H1 (cell line): ENCODE measurements at regions not wholly inside any gene's neighbourhood (a gene's known extent, or its start where the extent isn't known, plus 50 kb on each side); places are given as distances from the start of the nearest gene placed in this dataset.

Source experiments
- CTCF ChIA-PET: fragments of 300-600 bp; sonication (Branson Sonifier 250); formaldehyde crosslinking; loops from one replicate; lab custom pipeline; 2021; ENCODE audit not compliant: partially characterized antibody; lab: Charles Lee
- POLR2A ChIA-PET: fragments of 300-600 bp; sonication (Branson Sonifier 250); formaldehyde crosslinking; loops from one replicate; lab custom pipeline; 2021; ENCODE audit warnings: inconsistent platforms; ENCODE audit not compliant: partially characterized antibody; lab: Charles Lee
- DNase-seq, 2 experiments: peaks; one replicate each; pipeline versions ENCODE4 v3.0.0 to v3.0.0-alpha.2; 2010 to 2022; ENCODE audit warnings: low spot score in 2 of 2, low read depth in 1 of 2, mixed read lengths in 1 of 2
- FAIRE-seq: peaks from 2 replicates; lab custom pipeline; 2011; peaks lifted over from hg19 to GRCh38; lab: Jason Lieb, UNC
- H2AFZ ChIP-seq: 2 replicates; pipeline ENCODE4 v1.8.1; 2012; ENCODE audit warnings: low read length, inconsistent platforms
- H2AK5ac ChIP-seq: 2 replicates; pipeline ENCODE4 v1.6.1; 2013; ENCODE audit warnings: low read depth, low read length
- H2BK120ac ChIP-seq: replicated peaks from 2 replicates; pipeline ENCODE3; 2013; ENCODE audit warnings: low read depth, low read length, inconsistent platforms
- H2BK12ac ChIP-seq: 2 replicates; pipeline ENCODE4 v1.6.1; 2013; ENCODE audit warnings: low read depth, low read length
- H2BK15ac ChIP-seq: 2 replicates; pipeline ENCODE4 v1.6.1; 2013; ENCODE audit warnings: low read length
- H2BK20ac ChIP-seq: 2 replicates; pipeline ENCODE4 v1.6.1; 2013; ENCODE audit warnings: low read length
- H2BK5ac ChIP-seq: 2 replicates; pipeline ENCODE4 v1.6.1; 2013; ENCODE audit warnings: low read depth, low read length
- H3K14ac ChIP-seq: 2 replicates; pipeline ENCODE4 v1.6.1; 2013; ENCODE audit warnings: inconsistent platforms; ENCODE audit not compliant: insufficient read length
- H3K18ac ChIP-seq: 2 replicates; pipeline ENCODE4 v1.6.1; 2013; ENCODE audit warnings: low read length; ENCODE audit errors: extremely low read depth
- H3K23ac ChIP-seq: 2 replicates; pipeline ENCODE4 v1.6.1; 2013; ENCODE audit warnings: inconsistent platforms; ENCODE audit not compliant: insufficient read length
- H3K23me2 ChIP-seq: 2 replicates; pipeline ENCODE4 v1.6.1; 2013; ENCODE audit warnings: low read depth, low read length
- H3K27ac ChIP-seq: 2 replicates; pipeline ENCODE4 v1.6.1; 2011; ENCODE audit warnings: low read depth, low read length, inconsistent platforms
- H3K27me3 ChIP-seq, 4 experiments: replicated peaks in 1 of 4; 1 replicate in 1 of 4; 2 replicates in 3 of 4; pipeline versions ENCODE4 v1.6.1 to v1.8.1; 2011 to 2013; ENCODE audit warnings: low read length in 3 of 4, mild to moderate bottlenecking in 3 of 4, inconsistent platforms in 2 of 4, mixed read lengths in 2 of 4, moderate library complexity in 1 of 4; ENCODE audit not compliant: control insufficient read depth in 3 of 4, insufficient read depth in 3 of 4; ENCODE audit errors: extremely low read depth in 1 of 4
- H3K36me3 ChIP-seq, 4 experiments: 2 replicates each; pipeline versions ENCODE4 v1.6.1 to v1.8.1; 2011 to 2013; ENCODE audit warnings: mild to moderate bottlenecking in 4 of 4, low read length in 3 of 4, moderate library complexity in 2 of 4, control low read depth in 1 of 4, inconsistent platforms in 1 of 4; ENCODE audit not compliant: insufficient read depth in 4 of 4, control insufficient read depth in 2 of 4
- H3K4ac ChIP-seq: replicated peaks from 2 replicates; pipeline ENCODE3; 2013; ENCODE audit warnings: low read length, low read depth, mixed read lengths, inconsistent platforms; ENCODE audit not compliant: insufficient read length
- H3K4me1 ChIP-seq, 4 experiments: replicated peaks in 1 of 4; 1 replicate in 1 of 4; 2 replicates in 3 of 4; pipeline versions ENCODE4 v1.6.1 to v1.8.1; 2011 to 2013; ENCODE audit warnings: low read length in 3 of 4, inconsistent platforms in 2 of 4, mixed read lengths in 1 of 4; ENCODE audit not compliant: insufficient read depth in 4 of 4, control insufficient read depth in 3 of 4
- H3K4me2 ChIP-seq, 2 experiments: 2 replicates each; pipeline versions ENCODE4 v1.6.1 to v1.8.1; 2011 to 2013; ENCODE audit warnings: low read depth in 2 of 2, low read length in 2 of 2, control low read depth in 1 of 2, inconsistent platforms in 1 of 2, mild to moderate bottlenecking in 1 of 2; ENCODE audit not compliant: insufficient read depth in 1 of 2
- H3K4me3 ChIP-seq, 4 experiments: fragments of 200-600, 300-600 bp in 1 of 4; sonication (generic), shearing (Covaris generic), sonication (Bioruptor Twin) in 1 of 4; 2 replicates each; pipeline versions ENCODE4 v1.5.1 to v1.8.1; 2011 to 2016; ENCODE audit warnings: low read length in 4 of 4, low read depth in 3 of 4, control low read depth in 2 of 4, inconsistent platforms in 2 of 4, mild to moderate bottlenecking in 2 of 4, mixed read lengths in 1 of 4, moderate library complexity in 1 of 4; ENCODE audit not compliant: insufficient read depth in 2 of 4; ENCODE audit errors: extremely low read depth in 1 of 4
- H3K56ac ChIP-seq: replicated peaks from 2 replicates; pipeline ENCODE3; 2013; ENCODE audit warnings: low read depth, mild to moderate bottlenecking, mixed read lengths, low read length, inconsistent platforms; ENCODE audit not compliant: insufficient read length
- H3K79me1 ChIP-seq: 2 replicates; pipeline ENCODE4 v1.6.1; 2013; ENCODE audit warnings: low read depth, low read length, control low read depth
- H3K79me2 ChIP-seq, 2 experiments: 2 replicates each; pipeline versions ENCODE4 v1.6.1 to v1.8.1; 2012 to 2013; ENCODE audit warnings: low read length in 2 of 2, mild to moderate bottlenecking in 2 of 2, inconsistent platforms in 1 of 2; ENCODE audit not compliant: insufficient read depth in 2 of 2, control insufficient read depth in 1 of 2
- H3K9ac ChIP-seq, 4 experiments: replicated peaks in 1 of 4; 1 replicate in 1 of 4; 2 replicates in 3 of 4; pipeline versions ENCODE4 v1.6.1 to v1.8.1; 2011 to 2013; ENCODE audit warnings: low read depth in 3 of 4, low read length in 3 of 4, control low read depth in 2 of 4, mild to moderate bottlenecking in 2 of 4, moderate library complexity in 2 of 4, inconsistent platforms in 1 of 4; ENCODE audit errors: extremely low read depth in 1 of 4
- H3K9me3 ChIP-seq, 2 experiments: 2 replicates each; pipeline versions ENCODE4 v1.6.1 to v1.8.1; 2012 to 2013; ENCODE audit warnings: mild to moderate bottlenecking in 2 of 2, moderate library complexity in 2 of 2, control low read depth in 1 of 2, inconsistent platforms in 1 of 2, low read depth in 1 of 2, low read length in 1 of 2, mixed read lengths in 1 of 2; ENCODE audit not compliant: insufficient read depth in 2 of 2
- H4K20me1 ChIP-seq, 2 experiments: replicated peaks in 1 of 2; 2 replicates each; pipeline versions ENCODE3 to v1.8.1; 2011 to 2013; ENCODE audit warnings: inconsistent platforms in 2 of 2, low read length in 2 of 2, mild to moderate bottlenecking in 1 of 2; ENCODE audit not compliant: insufficient read depth in 2 of 2, control insufficient read depth in 1 of 2
- H4K5ac ChIP-seq: 2 replicates; pipeline ENCODE4 v1.6.1; 2013; ENCODE audit warnings: low read length, low read depth, mixed read lengths, inconsistent platforms; ENCODE audit not compliant: insufficient read length
- H4K8ac ChIP-seq: 2 replicates; pipeline ENCODE4 v1.8.0; 2013; ENCODE audit warnings: mild to moderate bottlenecking, moderate library complexity, low read length, inconsistent platforms; ENCODE audit not compliant: insufficient read depth; ENCODE audit errors: extremely low read depth
- H4K91ac ChIP-seq: replicated peaks from 2 replicates; pipeline ENCODE3; 2013; ENCODE audit warnings: low read length, mixed read lengths, inconsistent platforms; ENCODE audit not compliant: insufficient read length
- ASH2L ChIP-seq: fragments of 200-600, 300-600 bp; sonication (generic); IDR thresholded peaks from one replicate; pipeline ENCODE4 v1.7.1; 2017; ENCODE audit warnings: low read length
- ATF2 ChIP-seq: IDR thresholded peaks from 2 replicates; pipeline ENCODE4 v1.6.1; 2012; ENCODE audit warnings: low read length, inconsistent platforms
- BCL11A ChIP-seq, 2 experiments: IDR thresholded peaks; one replicate each; pipeline ENCODE4 v1.6.1; 2011; ENCODE audit warnings: low read depth in 2 of 2, low read length in 2 of 2, mild to moderate bottlenecking in 2 of 2
- EP300 ChIP-seq, 2 experiments: IDR thresholded peaks; 1 replicate in 1 of 2; 2 replicates in 1 of 2; pipeline ENCODE4 v1.6.1; 2011 to 2012; ENCODE audit warnings: low read depth in 2 of 2, low read length in 2 of 2, mild to moderate bottlenecking in 2 of 2, borderline replicate concordance in 1 of 2, inconsistent platforms in 1 of 2, moderate library complexity in 1 of 2
- FOSL1 ChIP-seq: IDR thresholded peaks from 2 replicates; pipeline ENCODE4 v1.6.1; 2011; ENCODE audit warnings: mild to moderate bottlenecking, low read depth, low read length, moderate library complexity; ENCODE audit not compliant: insufficient read depth
- GABPA ChIP-seq: IDR thresholded peaks from 2 replicates; pipeline ENCODE4 v1.6.1; 2011; ENCODE audit warnings: mild to moderate bottlenecking, low read length, moderate library complexity, borderline replicate concordance; ENCODE audit not compliant: insufficient read depth
- GTF2F1 ChIP-seq: IDR thresholded peaks from 2 replicates; pipeline ENCODE4 v1.6.1; 2012; ENCODE audit warnings: low read depth, low read length, improper control_type of control experiment, borderline replicate concordance
- MAX ChIP-seq: IDR thresholded peaks from 2 replicates; pipeline ENCODE4 v1.6.1; 2012; ENCODE audit warnings: inconsistent platforms
- POLR2AphosphoS5 ChIP-seq: IDR thresholded peaks from 2 replicates; pipeline ENCODE4 v1.6.1; 2011; ENCODE audit warnings: low read depth, low read length
- RFX5 ChIP-seq: IDR thresholded peaks from 2 replicates; pipeline ENCODE4 v1.6.1; 2011; ENCODE audit warnings: low read depth, low read length, improper control_type of control experiment, borderline replicate concordance
- SIN3A ChIP-seq, 2 experiments: IDR thresholded peaks in 1 of 2; conservative IDR thresholded peaks in 1 of 2; 2 replicates each; pipeline ENCODE4 v1.6.1; 2011 to 2012; ENCODE audit warnings: low read length in 2 of 2, improper control_type of control experiment in 1 of 2, low read depth in 1 of 2, mild to moderate bottlenecking in 1 of 2
- TAF7 ChIP-seq: optimal IDR thresholded peaks from 2 replicates; pipeline ENCODE3; 2011; ENCODE audit warnings: low read depth, mild to moderate bottlenecking, inconsistent platforms, low read length, moderate library complexity, borderline replicate concordance
- TCF12 ChIP-seq: IDR thresholded peaks from 2 replicates; pipeline ENCODE4 v1.6.1; 2011; ENCODE audit warnings: low read depth, mild to moderate bottlenecking, low read length
- WGBS, 2 experiments: shearing (Covaris generic) in 1 of 2; methylation state at CpG; one replicate each; pipeline versions ENCODE4 v1.1.6 to v1.1.7; 2013 to 2015; ENCODE audit warnings: low lambda C conversion rate in 2 of 2, mixed read lengths in 2 of 2, inconsistent platforms in 1 of 2, low coverage in 1 of 2, missing lambda C conversion rate in 1 of 2; ENCODE audit not compliant: insufficient replicate concordance in 2 of 2, insufficient coverage in 1 of 2, insufficient read length in 1 of 2; ENCODE audit errors: extremely low coverage in 1 of 2, missing lambda C conversion rate in 1 of 2; 5-methylcytosine and 5-hydroxymethylcytosine counted together

- CTCF ChIA-PET: no interaction called here
- TF ChIP-seq GABPA: no peak
- no peak for TF ChIP-seq RFX5
- TF ChIP-seq EP300 (IDR thresholded peaks at IDR 0.05; ENCODE audit: borderline replicate concordance in 1 of 2, low read depth in 2 of 2, low read length in 2 of 2): no peak
- no peak for TF ChIP-seq TCF12
- no peak for TF ChIP-seq POLR2AphosphoS5
- TF ChIP-seq ASH2L: no peak
- TF ChIP-seq SIN3A (conservative IDR thresholded peaks at IDR 0.05 in 1 of 2, IDR thresholded peaks at IDR 0.05 in 1 of 2; ENCODE audit: low read depth in 1 of 2, low read length in 2 of 2): no peak
- no peak for TF ChIP-seq MAX
- TF ChIP-seq BCL11A (IDR thresholded peaks at IDR 0.05; ENCODE audit: low read depth in 2 of 2, low read length in 2 of 2): no peak
- TF ChIP-seq ATF2: no peak
- no peak for TF ChIP-seq FOSL1
- TF ChIP-seq GTF2F1: no peak
- TF ChIP-seq TAF7: no peak
Measured at GRCh38 chr17:63306855-63307254, 139.3 kb downstream of the CYB561 start.

More at GRCh38 chr17:63306855-63307254, 139.3 kb downstream of the CYB561 start:
- Histone ChIP-seq H2AFZ (no peak overlapping the region), H3K79me1 (no peaks in the 10 kb centered on the region), H3K27me3 (no peaks in the 10 kb centered on the region), H3K56ac (no peak overlapping the region), H3K14ac (no peak overlapping the region), H3K4me3 (no peak overlapping the region), H2BK5ac (no peak overlapping the region), H4K91ac (no peak overlapping the region), H3K4me1 (no peaks in the 10 kb centered on the region), H3K4ac (no peak overlapping the region), H3K23me2 (no peaks in the 10 kb centered on the region), H2AK5ac (no peak overlapping the region), H3K18ac (no peak overlapping the region), H4K8ac (no peak overlapping the region), H2BK20ac (no peak overlapping the region), H2BK12ac (no peak overlapping the region), H3K79me2 (no peaks in the 10 kb centered on the region), H4K5ac (no peak overlapping the region), H3K36me3 (no peaks in the 10 kb centered on the region), H3K23ac (no peak overlapping the region), H4K20me1 (no peaks in the 10 kb centered on the region), H3K4me2 (no peak overlapping the region), H2BK15ac (no peak overlapping the region), H2BK120ac (no peak overlapping the region), H3K9ac (no peak overlapping the region), H3K27ac (no peak overlapping the region), H3K9me3 (no peaks in the 10 kb centered on the region; a peak in 1 of 4 replicates)
- WGBS, 2 experiments: 92% methylated on average over 3 of the region's 3 CpGs; no CpG with 5 or more reads in 1 of the 2 experiments
- POLR2A ChIA-PET: no interaction called here
- DNase-seq (no peak), FAIRE-seq (no peak)
